ENCODE measurements at regions not wholly inside any gene's neighbourhood (a gene's known extent, or its start where the extent isn't known, plus 50 kb on each side); places are given as distances from the start of the nearest gene placed in this dataset.
"Not testable (repeated sequence)": the region's sequence is repeated elsewhere in the genome, so short reads cannot be mapped to it uniquely, and the experiment has no call there.

DNA sequence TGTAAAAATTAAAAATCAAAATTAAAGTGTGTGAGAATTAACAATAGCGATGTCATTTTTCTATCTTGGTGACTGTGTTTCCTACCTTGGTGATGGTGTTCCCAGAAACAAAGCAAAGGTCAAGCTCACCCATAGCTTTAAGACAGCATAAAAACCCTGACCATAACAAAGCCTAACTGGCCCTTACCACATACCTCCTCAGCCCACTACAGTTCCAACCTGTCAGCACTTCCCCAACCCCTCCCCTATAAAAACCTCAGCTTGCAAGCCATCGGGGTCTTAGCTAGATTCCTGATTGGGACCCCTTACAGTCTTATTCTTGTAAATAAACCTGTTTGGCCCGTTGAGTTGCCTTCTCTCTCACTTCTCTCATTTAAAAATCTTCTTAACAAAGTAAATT is 484.4 kb upstream of the PCDH20 start:
- Histone ChIP-seq H3K36me3 (ENCODE audit: control insufficient read depth, insufficient read depth, low read length) (no peaks in the 10 kb centered on the region), H3K4me3 (ENCODE audit: low read length) (no peak overlapping the region), H2BK120ac (ENCODE audit: low read depth, low read length) (no peak overlapping the region), H3K23ac (ENCODE audit: low read length) (no peak overlapping the region), H2BK15ac (replicated peaks; ENCODE audit: low read depth) (no peak overlapping the region), H3K4me2 (ENCODE audit: low read length) (no peak overlapping the region), H3K9ac (ENCODE audit: low read length) (no peak overlapping the region), H2BK5ac (ENCODE audit: low read length) (no peak overlapping the region), H2AK5ac (ENCODE audit: low read length) (no peak overlapping the region), H3K27ac (ENCODE audit: low read depth, low read length) (no peak overlapping the region), H3K79me2 (ENCODE audit: control insufficient read depth, insufficient read depth, low read length) (no peaks in the 10 kb centered on the region), H3K18ac (ENCODE audit: low read length) (no peak overlapping the region), H3K4me1 (ENCODE audit: control insufficient read depth, low read depth, low read length) (no peaks in the 10 kb centered on the region), H4K8ac (ENCODE audit: low read depth, low read length) (no peak overlapping the region), H3K27me3 (ENCODE audit: insufficient read depth, low read length, poor library complexity) (no peaks in the 10 kb centered on the region), H3K79me1 (ENCODE audit: low read length) (no peaks in the 10 kb centered on the region), H4K5ac (ENCODE audit: low read length) (no peak overlapping the region), H3K4ac (ENCODE audit: low read depth, low read length) (no peak overlapping the region), H3K56ac (ENCODE audit: low read length) (no peak overlapping the region)
- no CpG with 5 or more reads among the region's 3 CpGs for WGBS (ENCODE audit: extremely low coverage, insufficient coverage, low lambda C conversion rate)
- peak; percentile 40 for DNase-seq

- no peak overlapping the region for H2BK120ac ChIP-seq (ENCODE audit: low read depth, low read length)
- no peak overlapping the region for H4K8ac ChIP-seq (ENCODE audit: low read depth, low read length)
- no CpG with 5 or more reads among the region's 2 CpGs for WGBS (ENCODE audit: extremely low coverage, insufficient coverage, low lambda C conversion rate)
- no peak overlapping the region for H3K4ac ChIP-seq (ENCODE audit: low read depth, low read length)
- no peaks in the 10 kb centered on the region for H3K27me3 ChIP-seq (ENCODE audit: insufficient read depth, low read length, poor library complexity)
- H3K79me1 ChIP-seq (ENCODE audit: low read length) = no peaks in the 10 kb centered on the region
- no peak overlapping the region for H3K23ac ChIP-seq (ENCODE audit: low read length)
- no peak overlapping the region for H2AK5ac ChIP-seq (ENCODE audit: low read length)
- H3K27ac ChIP-seq (ENCODE audit: low read depth, low read length) = no peak overlapping the region
- no peak overlapping the region for H3K56ac ChIP-seq (ENCODE audit: low read length)
- no peak for DNase-seq
- H3K9ac ChIP-seq (ENCODE audit: low read length) = no peak overlapping the region
- no peak overlapping the region for H2BK15ac ChIP-seq (replicated peaks; ENCODE audit: low read depth)
- no peak overlapping the region for H3K4me3 ChIP-seq (ENCODE audit: low read length)
- no peak overlapping the region for H3K18ac ChIP-seq (ENCODE audit: low read length)
- H2BK5ac ChIP-seq (ENCODE audit: low read length) = no peak overlapping the region
- no peaks in the 10 kb centered on the region for H3K79me2 ChIP-seq (ENCODE audit: control insufficient read depth, insufficient read depth, low read length)
- no peaks in the 10 kb centered on the region for H3K4me1 ChIP-seq (ENCODE audit: control insufficient read depth, low read depth, low read length)
- H4K5ac ChIP-seq (ENCODE audit: low read length) = no peak overlapping the region
- no peak overlapping the region for H3K4me2 ChIP-seq (ENCODE audit: low read length)
- H3K36me3 ChIP-seq (ENCODE audit: control insufficient read depth, insufficient read depth, low read length) = no peaks in the 10 kb centered on the region
Measured at GRCh38 chr13:61898207-61898606, 482.6 kb upstream of the PCDH20 start.

DNA sequence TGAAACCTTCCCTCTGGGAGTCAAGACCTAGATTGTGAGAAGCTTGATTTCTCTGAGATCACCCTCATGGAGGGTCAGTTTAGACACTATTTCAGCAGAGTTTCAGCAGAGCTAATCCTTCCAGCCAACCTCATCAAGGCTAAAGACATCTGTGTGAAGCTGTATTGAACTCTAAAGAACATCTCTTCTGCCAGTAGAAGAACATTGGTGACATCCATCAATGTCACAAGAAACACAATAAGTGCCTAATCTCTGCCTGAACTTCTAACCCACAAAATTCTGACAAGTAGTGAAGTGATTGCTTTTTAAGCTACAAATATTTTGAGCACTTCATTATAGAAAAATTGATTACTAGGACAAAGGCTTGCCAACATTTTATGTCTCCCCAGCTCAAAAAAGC is 475.8 kb upstream of the PCDH20 start:
- Histone ChIP-seq H4K5ac (ENCODE audit: low read length) (no peak overlapping the region), H3K4me3 (ENCODE audit: low read length) (no peak overlapping the region), H3K4me2 (ENCODE audit: low read length) (no peak overlapping the region), H2BK5ac (ENCODE audit: low read length) (no peak overlapping the region), H2BK120ac (ENCODE audit: low read depth, low read length) (no peak overlapping the region), H3K79me1 (ENCODE audit: low read length) (no peaks in the 10 kb centered on the region), H3K36me3 (ENCODE audit: control insufficient read depth, insufficient read depth, low read length) (no peaks in the 10 kb centered on the region), H3K79me2 (ENCODE audit: control insufficient read depth, insufficient read depth, low read length) (no peaks in the 10 kb centered on the region), H3K27ac (ENCODE audit: low read depth, low read length) (no peak overlapping the region), H3K18ac (ENCODE audit: low read length) (no peak overlapping the region), H3K27me3 (ENCODE audit: insufficient read depth, low read length, poor library complexity) (no peaks in the 10 kb centered on the region), H3K56ac (ENCODE audit: low read length) (no peak overlapping the region), H3K9ac (ENCODE audit: low read length) (no peak overlapping the region), H3K4me1 (ENCODE audit: control insufficient read depth, low read depth, low read length) (no peaks in the 10 kb centered on the region), H2BK15ac (replicated peaks; ENCODE audit: low read depth) (no peak overlapping the region), H3K4ac (ENCODE audit: low read depth, low read length) (no peak overlapping the region), H2AK5ac (ENCODE audit: low read length) (no peak overlapping the region), H4K8ac (ENCODE audit: low read depth, low read length) (no peak overlapping the region), H3K23ac (ENCODE audit: low read length) (no peak overlapping the region)
- DNase-seq = no peak

GRCh38 chr13:61884830-61885229 is 469.2 kb upstream of the PCDH20 start:
- H3K4me3 ChIP-seq (ENCODE audit: low read length) = no peak overlapping the region
- H3K79me2 ChIP-seq (ENCODE audit: control insufficient read depth, insufficient read depth, low read length) = no peaks in the 10 kb centered on the region

DNA sequence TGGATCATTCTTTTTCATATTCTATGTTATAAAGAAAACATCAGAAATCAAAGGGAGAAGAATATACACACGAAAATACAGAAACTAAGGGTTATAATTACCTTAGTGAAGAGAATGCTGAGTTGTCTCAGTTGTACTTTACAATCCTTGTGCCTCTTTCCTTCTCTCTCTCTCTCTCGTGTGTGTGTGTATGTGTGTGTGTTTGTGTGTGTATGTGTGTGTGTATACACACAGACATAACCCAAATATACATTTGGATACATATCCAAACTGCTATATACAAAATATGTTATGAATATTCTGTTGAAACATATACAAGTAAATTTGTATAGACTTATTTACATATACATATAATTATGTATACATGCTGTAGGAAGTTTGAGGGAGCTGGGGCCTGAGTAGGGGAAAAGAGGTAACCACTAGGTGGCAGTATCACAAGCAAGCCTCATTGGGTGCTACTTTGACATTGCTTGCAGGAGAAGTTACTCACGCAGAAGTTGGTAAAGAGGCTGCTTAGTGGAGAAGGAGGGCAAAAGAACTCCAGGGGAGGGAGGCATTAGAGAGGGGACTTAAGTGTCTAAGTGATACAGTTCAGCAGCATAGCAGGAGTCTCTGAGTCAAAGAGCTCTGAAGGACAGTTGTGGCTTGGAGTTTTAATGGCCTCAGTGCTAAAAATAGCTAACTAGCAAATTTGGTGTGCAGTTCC is 465.1 kb upstream of the PCDH20 start:
- Histone ChIP-seq H3K4ac (ENCODE audit: low read depth, low read length) (no peak overlapping the region), H3K79me2 (ENCODE audit: control insufficient read depth, insufficient read depth, low read length) (no peaks in the 10 kb centered on the region), H3K4me1 (ENCODE audit: control insufficient read depth, low read depth, low read length) (no peaks in the 10 kb centered on the region), H3K9ac (ENCODE audit: low read length) (no peak overlapping the region), H2BK15ac (replicated peaks; ENCODE audit: low read depth) (no peak overlapping the region), H3K18ac (ENCODE audit: low read length) (no peak overlapping the region), H2BK120ac (ENCODE audit: low read depth, low read length) (no peak overlapping the region), H3K79me1 (ENCODE audit: low read length) (no peaks in the 10 kb centered on the region), H4K5ac (ENCODE audit: low read length) (no peak overlapping the region), H3K56ac (ENCODE audit: low read length) (no peak overlapping the region), H3K27me3 (ENCODE audit: insufficient read depth, low read length, poor library complexity) (no peaks in the 10 kb centered on the region), H3K36me3 (ENCODE audit: control insufficient read depth, insufficient read depth, low read length) (no peaks in the 10 kb centered on the region), H3K4me3 (ENCODE audit: low read length) (no peak overlapping the region), H3K23ac (ENCODE audit: low read length) (no peak overlapping the region), H2BK5ac (ENCODE audit: low read length) (no peak overlapping the region), H2AK5ac (ENCODE audit: low read length) (no peak overlapping the region), H4K8ac (ENCODE audit: low read depth, low read length) (no peak overlapping the region), H3K27ac (ENCODE audit: low read depth, low read length) (no peak overlapping the region), H3K4me2 (ENCODE audit: low read length) (no peak overlapping the region)
- peak; percentile 83 for DNase-seq
- no CpG with 5 or more reads among the region's 3 CpGs for WGBS (ENCODE audit: extremely low coverage, insufficient coverage, low lambda C conversion rate)

More at GRCh38 chr13:61884830-61885229, 469.2 kb upstream of the PCDH20 start:
- no peak overlapping the region for H2BK15ac ChIP-seq (replicated peaks; ENCODE audit: low read depth)
- no peak overlapping the region for H3K9ac ChIP-seq (ENCODE audit: low read length)
- no peak for DNase-seq
- H4K5ac ChIP-seq (ENCODE audit: low read length) = no peak overlapping the region
- H3K27me3 ChIP-seq (ENCODE audit: insufficient read depth, low read length, poor library complexity) = no peaks in the 10 kb centered on the region
- H3K79me1 ChIP-seq (ENCODE audit: low read length) = no peaks in the 10 kb centered on the region
- WGBS (ENCODE audit: extremely low coverage, insufficient coverage, low lambda C conversion rate) = no CpG with 5 or more reads among the region's 4 CpGs
- H3K4me2 ChIP-seq (ENCODE audit: low read length) = no peak overlapping the region
- H4K8ac ChIP-seq (ENCODE audit: low read depth, low read length) = no peak overlapping the region
- H3K23ac ChIP-seq (ENCODE audit: low read length) = no peak overlapping the region
- no peak overlapping the region for H3K27ac ChIP-seq (ENCODE audit: low read depth, low read length)
- H2BK5ac ChIP-seq (ENCODE audit: low read length) = no peak overlapping the region
- H3K36me3 ChIP-seq (ENCODE audit: control insufficient read depth, insufficient read depth, low read length) = no peaks in the 10 kb centered on the region
- no peak overlapping the region for H2BK120ac ChIP-seq (ENCODE audit: low read depth, low read length)
- H3K4me1 ChIP-seq (ENCODE audit: control insufficient read depth, low read depth, low read length) = no peaks in the 10 kb centered on the region
- no peak overlapping the region for H3K56ac ChIP-seq (ENCODE audit: low read length)
- H3K18ac ChIP-seq (ENCODE audit: low read length) = no peak overlapping the region
- no peak overlapping the region for H3K4ac ChIP-seq (ENCODE audit: low read depth, low read length)
- H2AK5ac ChIP-seq (ENCODE audit: low read length) = no peak overlapping the region

DNA sequence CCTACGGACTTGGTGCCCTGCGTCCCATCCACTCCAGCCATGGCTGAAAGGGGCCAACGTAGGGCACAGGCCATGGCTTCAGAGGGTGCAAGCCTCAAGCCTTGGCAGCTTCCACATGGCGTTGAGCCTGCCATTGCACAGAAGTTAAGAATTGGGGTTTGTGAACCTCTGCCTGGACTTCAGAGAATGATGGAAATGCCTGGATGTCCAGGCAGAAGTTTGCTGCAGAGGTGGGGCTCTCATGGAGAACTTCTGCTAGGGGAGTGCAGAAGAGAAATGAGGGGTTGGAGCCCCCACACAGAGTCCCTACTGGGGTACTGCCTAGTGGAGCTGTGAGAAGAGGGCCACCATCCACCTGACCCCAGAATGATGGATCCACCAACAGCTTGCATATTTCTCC is 462.9 kb upstream of the PCDH20 start:
- not testable (repeated sequence) for H3K4me2 ChIP-seq (ENCODE audit: low read length); H3K4me3 ChIP-seq (ENCODE audit: low read length); H3K79me2 ChIP-seq (ENCODE audit: control insufficient read depth, insufficient read depth, low read length); H2AK5ac ChIP-seq (ENCODE audit: low read length); H4K8ac ChIP-seq (ENCODE audit: low read depth, low read length); H2BK120ac ChIP-seq (ENCODE audit: low read depth, low read length); H3K27me3 ChIP-seq (ENCODE audit: insufficient read depth, low read length, poor library complexity); H3K23ac ChIP-seq (ENCODE audit: low read length); H2BK5ac ChIP-seq (ENCODE audit: low read length); H2BK15ac ChIP-seq (replicated peaks; ENCODE audit: low read depth); H3K56ac ChIP-seq (ENCODE audit: low read length); H3K27ac ChIP-seq (ENCODE audit: low read depth, low read length); H3K18ac ChIP-seq (ENCODE audit: low read length); H3K79me1 ChIP-seq (ENCODE audit: low read length); H4K5ac ChIP-seq (ENCODE audit: low read length); H3K4ac ChIP-seq (ENCODE audit: low read depth, low read length); H3K4me1 ChIP-seq (ENCODE audit: control insufficient read depth, low read depth, low read length); H3K36me3 ChIP-seq (ENCODE audit: control insufficient read depth, insufficient read depth, low read length); DNase-seq; H3K9ac ChIP-seq (ENCODE audit: low read length)
- no CpG with 5 or more reads among the region's 4 CpGs for WGBS (ENCODE audit: extremely low coverage, insufficient coverage, low lambda C conversion rate)
